ENCODE measurements at regions not wholly inside any gene's neighbourhood (a gene's known extent, or its start where the extent isn't known, plus 50 kb on each side); places are given as distances from the start of the nearest gene placed in this dataset.

GRCh38 chr17:71664861-71665260 lies 456.0 kb upstream of the SOX9 start:
- no peaks in the 10 kb centered on the region for H3K27me3 ChIP-seq
- TF ChIP-seq, protein P1, sequence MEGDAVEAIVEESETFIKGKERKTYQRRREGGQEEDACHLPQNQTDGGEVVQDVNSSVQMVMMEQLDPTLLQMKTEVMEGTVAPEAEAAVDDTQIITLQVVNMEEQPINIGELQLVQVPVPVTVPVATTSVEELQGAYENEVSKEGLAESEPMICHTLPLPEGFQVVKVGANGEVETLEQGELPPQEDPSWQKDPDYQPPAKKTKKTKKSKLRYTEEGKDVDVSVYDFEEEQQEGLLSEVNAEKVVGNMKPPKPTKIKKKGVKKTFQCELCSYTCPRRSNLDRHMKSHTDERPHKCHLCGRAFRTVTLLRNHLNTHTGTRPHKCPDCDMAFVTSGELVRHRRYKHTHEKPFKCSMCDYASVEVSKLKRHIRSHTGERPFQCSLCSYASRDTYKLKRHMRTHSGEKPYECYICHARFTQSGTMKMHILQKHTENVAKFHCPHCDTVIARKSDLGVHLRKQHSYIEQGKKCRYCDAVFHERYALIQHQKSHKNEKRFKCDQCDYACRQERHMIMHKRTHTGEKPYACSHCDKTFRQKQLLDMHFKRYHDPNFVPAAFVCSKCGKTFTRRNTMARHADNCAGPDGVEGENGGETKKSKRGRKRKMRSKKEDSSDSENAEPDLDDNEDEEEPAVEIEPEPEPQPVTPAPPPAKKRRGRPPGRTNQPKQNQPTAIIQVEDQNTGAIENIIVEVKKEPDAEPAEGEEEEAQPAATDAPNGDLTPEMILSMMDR (IDR thresholded peaks at IDR 0.05), result no peak
- H3K4me3 ChIP-seq, result no peak overlapping the region
- no peaks in the 10 kb centered on the region for H3K4me1 ChIP-seq
- DNase-seq (ENCODE audit: low spot score), result no peak
- H3K36me3 ChIP-seq, result no peaks in the 10 kb centered on the region
- H3K9me3 ChIP-seq, result no peaks in the 10 kb centered on the region
- no peak overlapping the region for H3K27ac ChIP-seq

DNA sequence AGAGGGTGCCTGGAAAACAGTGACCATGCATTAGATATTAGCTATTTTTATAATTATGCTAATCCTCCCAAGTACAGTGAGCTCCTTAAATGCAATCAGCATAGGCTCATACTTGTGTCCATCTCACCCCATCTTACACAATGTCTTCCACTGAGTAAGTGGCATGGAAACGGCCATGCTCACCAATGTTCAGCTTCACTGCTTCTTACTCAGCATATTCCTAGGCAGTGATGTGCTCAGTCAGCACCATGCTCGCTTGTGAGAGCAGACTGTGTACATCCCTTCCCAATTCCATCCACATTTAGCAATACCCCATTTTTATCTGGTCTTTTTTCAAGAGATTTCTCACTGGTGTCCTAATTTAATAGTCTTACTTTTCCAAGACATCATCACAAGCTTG lies 454.8 kb upstream of the SOX9 start:
- TF ChIP-seq, protein P1 (IDR thresholded peaks at IDR 0.05), result no peak
- no peaks in the 10 kb centered on the region for H3K36me3 ChIP-seq
- no peaks in the 10 kb centered on the region for H3K27me3 ChIP-seq
- H3K9me3 ChIP-seq, result peaks cover 0 to 8% of the 10 kb centered on the region in 2 donors
- no peak overlapping the region for H3K4me3 ChIP-seq
- no peak overlapping the region for H3K27ac ChIP-seq
- H3K4me1 ChIP-seq, result no peaks in the 10 kb centered on the region
- DNase-seq (ENCODE audit: low spot score), result no peak

DNA sequence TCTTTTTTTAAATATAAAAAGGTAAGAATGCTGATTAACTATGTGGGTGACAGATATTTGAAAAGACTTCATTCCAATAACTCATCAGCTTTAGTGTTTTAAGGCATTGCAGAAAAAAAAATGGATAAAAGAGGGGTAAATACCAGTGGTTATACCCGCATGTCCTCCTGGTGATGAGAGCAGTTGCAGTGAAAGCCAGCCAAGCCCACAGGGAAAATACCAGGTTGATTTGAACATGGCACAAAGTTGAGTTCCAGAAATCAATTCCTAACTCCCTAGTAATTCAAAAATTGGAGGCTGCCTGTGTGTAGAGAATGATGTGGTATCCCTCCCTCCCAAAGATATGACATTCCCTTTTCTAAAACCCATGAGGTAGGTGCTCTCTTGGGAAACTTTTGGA lies 453.2 kb upstream of the SOX9 start:
- Histone ChIP-seq H3K4me3 (no peak overlapping the region), H3K4me1 (no peaks in the 10 kb centered on the region), H3K27me3 (no peaks in the 10 kb centered on the region), H3K9me3 (peaks cover 0 to 8% of the 10 kb centered on the region in 2 donors), H3K27ac (no peak overlapping the region), H3K36me3 (no peaks in the 10 kb centered on the region)
- TF ChIP-seq, protein P1 (IDR thresholded peaks at IDR 0.05), result no peak
- DNase-seq (ENCODE audit: low spot score), result no peak

DNA sequence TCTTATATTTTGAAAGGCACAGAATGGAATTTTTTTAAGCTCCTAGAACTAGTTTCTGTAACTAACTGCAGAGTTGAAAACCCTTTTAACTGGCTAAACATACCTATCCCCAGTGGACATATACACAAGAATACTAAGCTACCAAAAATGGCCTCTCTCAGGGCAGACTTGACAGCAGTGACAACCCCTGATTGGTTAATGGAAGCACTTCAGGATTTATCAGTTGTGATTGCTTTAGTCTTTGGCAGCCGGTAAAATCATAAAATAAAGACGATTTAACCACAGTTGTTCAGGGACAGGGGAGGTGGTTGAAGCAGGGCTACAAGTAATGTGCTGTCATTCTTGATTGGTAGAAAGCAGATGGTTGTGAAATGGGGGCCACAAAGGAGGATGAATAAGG lies 452.0 kb upstream of the SOX9 start:
- peaks cover 0 to 8% of the 10 kb centered on the region in 2 donors for H3K9me3 ChIP-seq
- H3K4me1 ChIP-seq, result no peaks in the 10 kb centered on the region
- H3K27ac ChIP-seq, result no peak overlapping the region
- no peak for DNase-seq (ENCODE audit: low spot score)
- H3K4me3 ChIP-seq, result no peak overlapping the region
- TF ChIP-seq, protein P1 (IDR thresholded peaks at IDR 0.05), result no peak
- no peaks in the 10 kb centered on the region for H3K27me3 ChIP-seq
- H3K36me3 ChIP-seq, result no peaks in the 10 kb centered on the region

GRCh38 chr17:71677439-71677838 lies 443.4 kb upstream of the SOX9 start:
- H3K4me1 ChIP-seq, result no peaks in the 10 kb centered on the region
- H3K4me3 ChIP-seq, result no peak overlapping the region
- no peaks in the 10 kb centered on the region for H3K9me3 ChIP-seq
- no peak for DNase-seq (ENCODE audit: low spot score)
- no peaks in the 10 kb centered on the region for H3K27me3 ChIP-seq
- H3K27ac ChIP-seq, result no peak overlapping the region
- no peaks in the 10 kb centered on the region for H3K36me3 ChIP-seq
- TF ChIP-seq, protein P1 (IDR thresholded peaks at IDR 0.05), result no peak

DNA sequence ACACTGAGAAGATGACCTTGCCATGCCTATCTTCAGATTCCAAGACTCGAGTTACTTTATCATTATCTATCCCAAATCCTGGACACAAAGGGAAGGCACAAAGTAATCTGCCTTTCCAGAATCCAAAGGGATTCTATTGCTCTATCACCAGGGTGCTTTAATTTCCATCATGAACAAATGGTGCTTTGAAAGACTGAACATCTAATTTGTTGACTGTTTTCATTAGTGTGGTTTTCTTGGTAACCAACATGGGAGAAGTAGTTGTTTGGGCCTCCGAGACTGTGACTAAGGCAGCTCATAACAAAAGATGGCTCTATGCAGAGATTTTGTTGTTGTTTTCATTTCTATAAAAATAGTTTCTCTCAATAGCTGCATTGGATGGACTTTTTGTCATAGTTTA lies 441.0 kb upstream of the SOX9 start:
- Histone ChIP-seq H3K9me3 (no peaks in the 10 kb centered on the region), H3K27me3 (no peaks in the 10 kb centered on the region), H3K4me3 (no peak overlapping the region), H3K4me1 (no peaks in the 10 kb centered on the region), H3K36me3 (no peaks in the 10 kb centered on the region), H3K27ac (no peak overlapping the region)
- TF ChIP-seq, protein P1 (IDR thresholded peaks at IDR 0.05), result no peak
- DNase-seq (ENCODE audit: low spot score), result no peak
